ENCODE measurements at regions not wholly inside any gene's neighbourhood (a gene's known extent, or its start where the extent isn't known, plus 50 kb on each side); places are given as distances from the start of the nearest gene placed in this dataset.
"Not testable (repeated sequence)": the region's sequence is repeated elsewhere in the genome, so short reads cannot be mapped to it uniquely, and the experiment has no call there.

DNA sequence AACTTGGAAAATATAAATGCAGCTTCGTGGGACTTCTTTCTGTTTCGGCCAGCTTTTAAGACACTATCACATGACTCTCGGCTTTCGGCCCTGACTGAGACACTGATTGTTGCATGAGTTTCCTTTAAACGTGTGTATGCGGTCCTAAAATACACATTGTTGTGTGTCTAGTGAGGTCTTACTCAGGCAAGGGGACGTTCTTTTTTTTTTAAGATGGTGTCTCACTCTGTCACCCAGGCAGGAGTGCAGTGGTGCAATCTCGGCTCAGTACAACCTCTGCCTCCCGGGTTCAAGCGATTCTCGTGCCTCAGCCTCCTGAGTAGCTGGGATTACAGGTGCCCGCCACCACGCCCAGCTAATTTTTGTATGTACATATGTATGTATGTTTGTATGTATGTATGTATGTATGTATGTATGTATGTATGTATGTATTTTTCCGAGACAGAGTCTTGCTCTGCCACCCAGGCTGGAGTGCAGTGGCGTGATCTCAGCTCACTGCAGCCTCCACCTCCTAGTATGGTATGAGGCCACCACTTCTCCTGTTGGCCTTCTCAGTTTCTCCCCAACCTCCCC, 63.2 kb upstream of the PHLPP1 start:
- not testable (repeated sequence) for H3K4me2 ChIP-seq; H3K9me3 Mint-ChIP-seq; H3K79me2 ChIP-seq (replicated peaks; ENCODE audit: insufficient read depth); H3F3A ChIP-seq (replicated peaks; ENCODE audit: low read depth); H3K36me3 ChIP-seq (ENCODE audit: insufficient read depth); H3K9me2 ChIP-seq (ENCODE audit: insufficient read depth); H3K4me3 Mint-ChIP-seq; H3K36me3 Mint-ChIP-seq (ENCODE audit: low read depth); DNase-seq (ENCODE audit: low spot score); H3K4me1 ChIP-seq (ENCODE audit: insufficient read depth); H4K20me1 ChIP-seq (replicated peaks; ENCODE audit: insufficient read depth); H3K27me3 ChIP-seq (ENCODE audit: insufficient read depth); H2AFZ ChIP-seq; H3K27ac Mint-ChIP-seq; H3K27ac ChIP-seq (ENCODE audit: low read depth); ATAC-seq; H3K4me3 ChIP-seq; H3K27me3 Mint-ChIP-seq (ENCODE audit: insufficient read depth, low read depth, poor library complexity)
- H3K4me1 Mint-ChIP-seq = peaks cover 11% of the 10 kb centered on the region

DNA sequence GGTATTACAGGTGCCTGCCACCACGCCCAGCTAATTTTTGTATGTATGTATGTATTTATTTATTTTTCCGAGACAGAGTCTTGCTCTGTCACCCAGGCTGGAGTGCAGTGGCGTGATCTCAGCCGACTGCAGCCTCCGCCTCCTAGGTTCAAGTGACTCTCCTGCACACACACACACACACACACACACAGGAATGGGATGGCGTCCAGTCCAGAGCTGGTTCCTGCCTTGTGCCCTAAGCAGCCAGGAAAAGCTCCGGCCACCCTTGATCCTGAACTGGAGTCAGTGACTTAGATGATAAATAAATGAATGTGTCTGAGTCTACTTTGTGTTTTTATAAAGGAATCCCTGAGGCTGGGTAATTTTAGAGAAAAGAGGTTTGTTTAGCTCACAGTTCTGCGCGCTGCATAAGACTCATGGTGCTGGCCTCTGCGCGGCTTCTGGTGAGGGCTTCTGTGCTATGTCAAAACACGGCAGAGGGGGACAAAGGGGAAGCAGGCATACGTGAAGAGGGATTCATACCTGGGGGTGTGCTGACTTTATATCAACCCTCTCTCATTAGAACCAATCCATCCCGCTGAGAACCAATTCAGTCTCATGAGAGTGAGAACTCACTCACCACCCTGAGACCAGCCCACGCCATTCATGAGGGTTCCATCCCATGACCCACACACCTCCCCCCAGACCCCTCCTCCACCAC, 59.7 kb upstream of the PHLPP1 start:
- Mint-ChIP-seq H3K36me3 (ENCODE audit: low read depth) (no peaks in the 10 kb centered on the region), H3K4me1 (no peaks in the 10 kb centered on the region), H3K4me3 (no peak overlapping the region), H3K27me3 (ENCODE audit: insufficient read depth, low read depth, poor library complexity) (peaks cover 2% of the 10 kb centered on the region), H3K9me3 (no peaks in the 10 kb centered on the region), H3K27ac (no peak overlapping the region)
- H3K27ac ChIP-seq (ENCODE audit: low read depth) = no peak overlapping the region
- no peaks in the 10 kb centered on the region for H4K20me1 ChIP-seq (replicated peaks; ENCODE audit: insufficient read depth)
- H3K4me1 ChIP-seq (ENCODE audit: insufficient read depth) = no peaks in the 10 kb centered on the region
- DNase-seq (ENCODE audit: low spot score) (no peak), ATAC-seq (no peak)
- H3K4me3 ChIP-seq = no peak overlapping the region
- H3K4me2 ChIP-seq = no peak overlapping the region
- peak overlapping the region; percentile 61 for H2AFZ ChIP-seq
- H3K36me3 ChIP-seq (ENCODE audit: insufficient read depth) = no peaks in the 10 kb centered on the region; the same call in 1 of the 2 replicates
- H3K9me2 ChIP-seq (ENCODE audit: insufficient read depth) = no peaks in the 10 kb centered on the region
- H3F3A ChIP-seq (replicated peaks; ENCODE audit: low read depth) = no peaks in the 10 kb centered on the region
- TF ChIP-seq NANOG (IDR thresholded peaks at IDR 0.05; ENCODE audit: borderline replicate concordance) (no peak), ZNF331 (CRISPR knock-in tag; IDR thresholded peaks at IDR 0.05; ENCODE audit: low read depth) (no peak), EZH2 (IDR thresholded peaks at IDR 0.05; ENCODE audit: low read depth, unreplicated experiment) (no peak), CREB1 (CRISPR knock-in tag; IDR thresholded peaks at IDR 0.05; ENCODE audit: low read depth) (no peak), ZNF114 (CRISPR knock-in tag; IDR thresholded peaks at IDR 0.05) (no peak), JUNB (IDR thresholded peaks at IDR 0.05; ENCODE audit: unreplicated experiment) (no peak), EZH2phosphoT487 (IDR thresholded peaks at IDR 0.05; ENCODE audit: unreplicated experiment) (no peak), REST (IDR thresholded peaks at IDR 0.05; ENCODE audit: unreplicated experiment) (no peak), POLR2AphosphoS5 (IDR thresholded peaks at IDR 0.05; ENCODE audit: low read depth) (no peak), STAT1 (IDR thresholded peaks at IDR 0.05; ENCODE audit: unreplicated experiment) (no peak)
- TF ChIP-seq, protein P1, sequence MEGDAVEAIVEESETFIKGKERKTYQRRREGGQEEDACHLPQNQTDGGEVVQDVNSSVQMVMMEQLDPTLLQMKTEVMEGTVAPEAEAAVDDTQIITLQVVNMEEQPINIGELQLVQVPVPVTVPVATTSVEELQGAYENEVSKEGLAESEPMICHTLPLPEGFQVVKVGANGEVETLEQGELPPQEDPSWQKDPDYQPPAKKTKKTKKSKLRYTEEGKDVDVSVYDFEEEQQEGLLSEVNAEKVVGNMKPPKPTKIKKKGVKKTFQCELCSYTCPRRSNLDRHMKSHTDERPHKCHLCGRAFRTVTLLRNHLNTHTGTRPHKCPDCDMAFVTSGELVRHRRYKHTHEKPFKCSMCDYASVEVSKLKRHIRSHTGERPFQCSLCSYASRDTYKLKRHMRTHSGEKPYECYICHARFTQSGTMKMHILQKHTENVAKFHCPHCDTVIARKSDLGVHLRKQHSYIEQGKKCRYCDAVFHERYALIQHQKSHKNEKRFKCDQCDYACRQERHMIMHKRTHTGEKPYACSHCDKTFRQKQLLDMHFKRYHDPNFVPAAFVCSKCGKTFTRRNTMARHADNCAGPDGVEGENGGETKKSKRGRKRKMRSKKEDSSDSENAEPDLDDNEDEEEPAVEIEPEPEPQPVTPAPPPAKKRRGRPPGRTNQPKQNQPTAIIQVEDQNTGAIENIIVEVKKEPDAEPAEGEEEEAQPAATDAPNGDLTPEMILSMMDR (conservative IDR thresholded peaks at IDR 0.05; ENCODE audit: low read depth in 2 of 2) = no peak
- TF ChIP-seq, protein P2, sequence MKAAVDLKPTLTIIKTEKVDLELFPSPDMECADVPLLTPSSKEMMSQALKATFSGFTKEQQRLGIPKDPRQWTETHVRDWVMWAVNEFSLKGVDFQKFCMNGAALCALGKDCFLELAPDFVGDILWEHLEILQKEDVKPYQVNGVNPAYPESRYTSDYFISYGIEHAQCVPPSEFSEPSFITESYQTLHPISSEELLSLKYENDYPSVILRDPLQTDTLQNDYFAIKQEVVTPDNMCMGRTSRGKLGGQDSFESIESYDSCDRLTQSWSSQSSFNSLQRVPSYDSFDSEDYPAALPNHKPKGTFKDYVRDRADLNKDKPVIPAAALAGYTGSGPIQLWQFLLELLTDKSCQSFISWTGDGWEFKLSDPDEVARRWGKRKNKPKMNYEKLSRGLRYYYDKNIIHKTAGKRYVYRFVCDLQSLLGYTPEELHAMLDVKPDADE (IDR thresholded peaks at IDR 0.05) = no peak
- no peaks in the 10 kb centered on the region for H3K79me2 ChIP-seq (replicated peaks; ENCODE audit: insufficient read depth)
- no peaks in the 10 kb centered on the region for H3K27me3 ChIP-seq (ENCODE audit: insufficient read depth)

Data from GM23338 (cell line).